ENCODE measurements at regions not wholly inside any gene's neighbourhood (a gene's known extent, or its start where the extent isn't known, plus 50 kb on each side); places are given as distances from the start of the nearest gene placed in this dataset.

DNA sequence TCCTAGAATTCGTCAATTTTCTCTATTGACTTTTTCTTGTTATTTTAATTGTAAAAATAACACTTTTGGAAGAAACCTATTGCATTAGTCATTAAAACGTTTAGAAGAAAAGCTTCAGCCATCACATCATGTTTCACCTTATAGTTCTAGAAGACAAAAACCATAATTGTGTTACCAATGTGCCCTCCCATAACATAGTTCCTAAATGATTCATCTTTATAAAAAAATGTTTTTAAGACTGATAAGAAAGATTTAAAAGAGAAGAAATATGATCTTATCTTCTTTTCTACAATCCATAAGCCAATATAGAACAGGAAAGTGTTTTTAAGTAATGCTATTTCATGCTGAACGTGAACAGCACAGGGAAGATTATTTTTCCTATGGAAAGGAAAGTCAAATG, 316.6 kb upstream of the NDST4 start:
- no peaks in the 10 kb centered on the region for H3K9me3 ChIP-seq (ENCODE audit: control insufficient read depth in 1 of 2, insufficient read depth in 1 of 2, low read length in 2 of 2)
- ATAC-seq (ENCODE audit: poor library complexity) (no peak), DNase-seq (no peak)
- H3K4me1 ChIP-seq (ENCODE audit: insufficient read depth, low read length): no peaks in the 10 kb centered on the region
- intact Hi-C loops (cut with DNase I, micrococcal nuclease): no loop called here
- no peaks in the 10 kb centered on the region for H3K27me3 Mint-ChIP-seq
- no peak overlapping the region for H3K27ac Mint-ChIP-seq
- no peaks in the 10 kb centered on the region for H3K36me3 ChIP-seq (ENCODE audit: insufficient read depth, low read length)
- POLR2A ChIA-PET: no interaction called here
- H3K27ac ChIP-seq (ENCODE audit: low read depth in 1 of 2, low read length in 2 of 2): no peak overlapping the region
- H3K4me1 Mint-ChIP-seq (ENCODE audit: low read depth): no peaks in the 10 kb centered on the region
- H3K4me3 ChIP-seq (ENCODE audit: low read length): no peak overlapping the region
- H3K9me3 Mint-ChIP-seq: no peaks in the 10 kb centered on the region
- H3K4me3 Mint-ChIP-seq: no peak overlapping the region
- no peaks in the 10 kb centered on the region for H3K36me3 Mint-ChIP-seq (ENCODE audit: low read depth)
- CTCF ChIA-PET: no interaction called here
- no peak for TF ChIP-seq CTCF (IDR thresholded peaks at IDR 0.05)
- no peaks in the 10 kb centered on the region for H3K27me3 ChIP-seq (ENCODE audit: control insufficient read depth in 1 of 2, insufficient read depth in 2 of 2, low read length in 2 of 2)

GRCh38 chr4:115428455-115428854, 315.0 kb upstream of the NDST4 start:
- no peak for ATAC-seq (ENCODE audit: poor library complexity)
- H3K27ac Mint-ChIP-seq: no peak overlapping the region

DNA sequence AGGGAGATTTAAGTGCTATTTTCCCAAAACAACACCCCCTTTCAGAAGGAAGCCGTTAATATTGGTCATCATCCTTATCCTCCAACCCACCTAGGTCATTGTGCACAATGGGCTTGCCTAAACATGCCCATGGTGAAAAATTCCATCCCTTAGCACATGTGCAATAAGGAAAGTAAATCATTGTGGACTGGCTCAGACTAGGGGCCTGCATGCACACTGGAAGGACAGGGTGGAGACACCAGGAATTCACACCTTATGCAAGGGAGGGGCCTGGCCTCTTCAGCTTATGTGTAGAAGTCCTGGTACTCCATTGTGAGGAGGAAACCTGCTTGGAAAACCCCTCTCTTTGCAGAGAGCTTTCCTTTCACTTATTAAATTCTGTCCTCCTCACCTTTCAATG, 311.4 kb upstream of the NDST4 start:
- TF ChIP-seq CTCF (IDR thresholded peaks at IDR 0.05): no peak
- no peak overlapping the region for H3K4me3 ChIP-seq (ENCODE audit: low read length)
- no peaks in the 10 kb centered on the region for H3K36me3 ChIP-seq (ENCODE audit: insufficient read depth, low read length)
- H3K36me3 Mint-ChIP-seq (ENCODE audit: low read depth): no peaks in the 10 kb centered on the region
- ATAC-seq (ENCODE audit: poor library complexity) (no peak), DNase-seq (no peak)
- H3K27ac Mint-ChIP-seq: no peak overlapping the region
- no peaks in the 10 kb centered on the region for H3K9me3 ChIP-seq (ENCODE audit: control insufficient read depth in 1 of 2, insufficient read depth in 1 of 2, low read length in 2 of 2)
- intact Hi-C loops (cut with DNase I, micrococcal nuclease): no loop called here
- H3K4me3 Mint-ChIP-seq: no peak overlapping the region
- no peaks in the 10 kb centered on the region for H3K4me1 Mint-ChIP-seq (ENCODE audit: low read depth)
- peaks cover 2% of the 10 kb centered on the region for H3K9me3 Mint-ChIP-seq
- CTCF ChIA-PET: no interaction called here
- no peaks in the 10 kb centered on the region for H3K27me3 Mint-ChIP-seq
- H3K27me3 ChIP-seq (ENCODE audit: control insufficient read depth in 1 of 2, insufficient read depth in 2 of 2, low read length in 2 of 2): no peaks in the 10 kb centered on the region
- no peaks in the 10 kb centered on the region for H3K4me1 ChIP-seq (ENCODE audit: insufficient read depth, low read length)
- POLR2A ChIA-PET: no interaction called here
- no peak overlapping the region for H3K27ac ChIP-seq (ENCODE audit: low read depth in 1 of 2, low read length in 2 of 2)

More at GRCh38 chr4:115428455-115428854, 315.0 kb upstream of the NDST4 start:
- ChIA-PET POLR2A (no interaction called here), CTCF (no interaction called here)
- Mint-ChIP-seq H3K36me3 (ENCODE audit: low read depth) (no peaks in the 10 kb centered on the region), H3K9me3 (no peaks in the 10 kb centered on the region), H3K4me3 (no peak overlapping the region), H3K4me1 (ENCODE audit: low read depth) (no peaks in the 10 kb centered on the region), H3K27me3 (no peaks in the 10 kb centered on the region)
- no peak for DNase-seq
- TF ChIP-seq CTCF (IDR thresholded peaks at IDR 0.05): no peak
- Histone ChIP-seq H3K27ac (ENCODE audit: low read depth in 1 of 2, low read length in 2 of 2) (no peak overlapping the region), H3K36me3 (ENCODE audit: insufficient read depth, low read length) (no peaks in the 10 kb centered on the region), H3K9me3 (ENCODE audit: control insufficient read depth in 1 of 2, insufficient read depth in 1 of 2, low read length in 2 of 2) (no peaks in the 10 kb centered on the region), H3K4me3 (ENCODE audit: low read length) (no peak overlapping the region), H3K4me1 (ENCODE audit: insufficient read depth, low read length) (no peaks in the 10 kb centered on the region), H3K27me3 (ENCODE audit: control insufficient read depth in 1 of 2, insufficient read depth in 2 of 2, low read length in 2 of 2) (no peaks in the 10 kb centered on the region)
- intact Hi-C loops (cut with DNase I, micrococcal nuclease): no loop called here
